ENCODE measurements at regions not wholly inside any gene's neighbourhood (a gene's known extent, or its start where the extent isn't known, plus 50 kb on each side); places are given as distances from the start of the nearest gene placed in this dataset.

DNA sequence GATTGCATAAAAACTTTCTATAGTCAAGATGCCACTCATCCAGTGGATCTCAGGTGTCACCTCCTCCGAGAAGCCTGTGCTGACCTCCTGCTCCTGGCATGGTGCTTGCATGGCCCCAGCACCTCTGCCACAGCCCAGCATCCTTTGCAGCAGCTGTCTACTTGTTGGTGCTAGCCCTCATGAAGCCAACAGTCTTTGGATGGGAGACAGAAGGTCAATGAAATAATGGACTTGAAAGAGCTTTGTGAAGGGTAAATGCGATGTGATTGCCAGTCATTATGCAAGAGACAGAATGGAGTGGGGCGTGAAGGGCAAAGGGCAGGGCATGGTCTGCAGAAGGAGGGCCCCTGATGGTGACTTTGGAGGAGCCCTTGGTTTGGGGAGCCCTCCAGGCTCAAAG is 63.0 kb upstream of the CLMN start:
- no peak overlapping the region for H3K4me3 ChIP-seq (ENCODE audit: control insufficient read depth, low read depth, low read length)
- TF ChIP-seq CTCF (conservative IDR thresholded peaks at IDR 0.05; ENCODE audit: control insufficient read depth, insufficient read depth, low read depth, low read length) = no peak
- DNase-seq (ENCODE audit: low read depth) = no peak

GRCh38 chr14:95381726-95382125 is 62.0 kb upstream of the CLMN start:
- no peak overlapping the region for H3K4me3 ChIP-seq (ENCODE audit: control insufficient read depth, low read depth, low read length)
- no peak for DNase-seq (ENCODE audit: low read depth)
- no peak for TF ChIP-seq CTCF (conservative IDR thresholded peaks at IDR 0.05; ENCODE audit: control insufficient read depth, insufficient read depth, low read depth, low read length)

- TF ChIP-seq CTCF (conservative IDR thresholded peaks at IDR 0.05; ENCODE audit: control insufficient read depth, insufficient read depth, low read depth, low read length) = no peak
- H3K4me3 ChIP-seq (ENCODE audit: control insufficient read depth, low read depth, low read length) = no peak overlapping the region
- DNase-seq (ENCODE audit: low read depth) = no peak
Measured at GRCh38 chr14:95380350-95381042, 60.8 kb upstream of the CLMN start.

- no peak for DNase-seq (ENCODE audit: low read depth)
Measured at GRCh38 chr14:95379634-95380033, 59.9 kb upstream of the CLMN start.

GRCh38 chr14:95375539-95376109 is 55.9 kb upstream of the CLMN start:
- no peak for DNase-seq (ENCODE audit: low read depth)
- no peak for TF ChIP-seq CTCF (conservative IDR thresholded peaks at IDR 0.05; ENCODE audit: control insufficient read depth, insufficient read depth, low read depth, low read length)
- no peak overlapping the region for H3K4me3 ChIP-seq (ENCODE audit: control insufficient read depth, low read depth, low read length)

More at GRCh38 chr14:95379634-95380033, 59.9 kb upstream of the CLMN start:
- TF ChIP-seq CTCF (conservative IDR thresholded peaks at IDR 0.05; ENCODE audit: control insufficient read depth, insufficient read depth, low read depth, low read length) = no peak
- no peak overlapping the region for H3K4me3 ChIP-seq (ENCODE audit: control insufficient read depth, low read depth, low read length)

DNA sequence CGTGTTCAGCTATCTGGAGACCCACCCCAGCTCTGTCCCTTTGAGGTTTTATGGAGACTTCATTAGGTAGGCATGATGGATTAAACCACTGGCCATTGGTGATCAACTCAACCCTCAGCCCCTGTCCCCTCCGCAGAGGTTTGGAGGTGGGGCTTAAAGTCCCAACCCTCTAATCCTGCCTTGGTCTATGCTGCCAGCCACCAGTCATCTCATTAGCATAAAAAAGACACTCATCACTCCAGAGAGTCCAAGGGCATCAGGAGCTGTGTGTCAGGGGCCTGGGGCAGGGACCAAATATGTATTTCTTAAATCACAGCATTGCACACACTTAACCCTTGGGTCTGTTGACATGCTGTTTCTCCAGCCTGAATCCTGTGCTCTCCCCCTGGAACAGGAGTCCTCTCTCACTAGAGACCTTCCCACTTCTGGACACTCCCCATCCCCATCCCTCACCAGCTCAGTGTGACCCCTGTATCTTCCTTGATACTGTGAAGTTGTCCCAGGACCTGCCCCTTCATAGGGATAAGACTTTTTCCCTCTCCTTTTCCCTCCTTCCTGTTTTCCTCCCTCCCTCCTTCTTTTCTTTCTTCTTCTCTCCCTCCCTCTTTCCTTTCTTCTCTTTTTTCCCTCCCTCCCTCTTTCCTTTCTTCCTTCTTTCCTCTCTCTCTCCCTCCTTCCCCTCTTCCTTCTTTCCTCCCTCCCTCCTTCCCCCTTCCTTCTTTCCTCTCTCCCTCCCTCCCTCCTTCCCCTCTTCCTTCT is 54.7 kb upstream of the CLMN start:
- TF ChIP-seq CTCF (conservative IDR thresholded peaks at IDR 0.05; ENCODE audit: control insufficient read depth, insufficient read depth, low read depth, low read length) = no peak
- H3K4me3 ChIP-seq (ENCODE audit: control insufficient read depth, low read depth, low read length) = no peak overlapping the region
- no peak for DNase-seq (ENCODE audit: low read depth)
